ENCODE measurements at regions not wholly inside any gene's neighbourhood (a gene's known extent, or its start where the extent isn't known, plus 50 kb on each side); places are given as distances from the start of the nearest gene placed in this dataset.

DNA sequence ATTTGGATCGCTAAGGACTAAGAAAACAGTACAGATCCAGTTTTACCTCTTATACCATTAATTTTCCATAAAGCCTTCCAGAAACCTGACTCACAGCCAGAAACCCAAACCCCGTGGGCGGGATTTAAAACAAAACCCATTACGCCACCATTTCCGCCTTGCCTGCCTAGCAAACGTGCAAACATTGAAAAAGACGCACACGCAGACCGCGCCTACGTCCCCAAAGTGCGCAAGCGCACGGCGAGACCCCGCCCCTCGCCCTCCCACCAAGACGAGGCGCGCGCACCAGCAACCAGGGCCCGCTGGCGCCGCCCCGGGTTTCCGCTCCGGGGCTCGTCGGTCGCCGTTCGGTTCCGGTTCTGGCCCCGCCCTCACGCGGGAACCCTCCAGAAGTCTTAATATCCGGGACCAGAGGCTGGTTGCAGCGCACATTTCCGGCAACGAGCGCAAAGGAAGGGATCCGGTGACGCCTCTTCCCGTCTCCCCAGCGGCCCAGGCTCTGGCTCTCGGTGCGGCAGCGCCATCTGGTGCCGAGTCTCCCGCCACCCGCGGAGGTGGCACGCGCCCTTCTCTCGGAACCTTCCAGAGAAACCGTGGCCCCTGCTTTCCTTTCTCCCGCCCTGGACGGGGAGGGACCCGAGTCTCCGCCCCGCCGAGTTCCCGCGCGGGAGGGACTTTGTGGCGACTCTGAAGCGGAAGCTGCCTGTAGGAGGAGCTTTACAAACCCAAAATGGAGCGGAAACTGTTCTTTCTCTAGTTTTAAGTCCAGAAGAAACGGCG lies 256.9 kb upstream of the STARD13 start:
- TF ChIP-seq, protein P1, sequence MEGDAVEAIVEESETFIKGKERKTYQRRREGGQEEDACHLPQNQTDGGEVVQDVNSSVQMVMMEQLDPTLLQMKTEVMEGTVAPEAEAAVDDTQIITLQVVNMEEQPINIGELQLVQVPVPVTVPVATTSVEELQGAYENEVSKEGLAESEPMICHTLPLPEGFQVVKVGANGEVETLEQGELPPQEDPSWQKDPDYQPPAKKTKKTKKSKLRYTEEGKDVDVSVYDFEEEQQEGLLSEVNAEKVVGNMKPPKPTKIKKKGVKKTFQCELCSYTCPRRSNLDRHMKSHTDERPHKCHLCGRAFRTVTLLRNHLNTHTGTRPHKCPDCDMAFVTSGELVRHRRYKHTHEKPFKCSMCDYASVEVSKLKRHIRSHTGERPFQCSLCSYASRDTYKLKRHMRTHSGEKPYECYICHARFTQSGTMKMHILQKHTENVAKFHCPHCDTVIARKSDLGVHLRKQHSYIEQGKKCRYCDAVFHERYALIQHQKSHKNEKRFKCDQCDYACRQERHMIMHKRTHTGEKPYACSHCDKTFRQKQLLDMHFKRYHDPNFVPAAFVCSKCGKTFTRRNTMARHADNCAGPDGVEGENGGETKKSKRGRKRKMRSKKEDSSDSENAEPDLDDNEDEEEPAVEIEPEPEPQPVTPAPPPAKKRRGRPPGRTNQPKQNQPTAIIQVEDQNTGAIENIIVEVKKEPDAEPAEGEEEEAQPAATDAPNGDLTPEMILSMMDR (conservative IDR thresholded peaks at IDR 0.05; ENCODE audit: low read depth, low read length): peak; percentile 95
- no peak for TF ChIP-seq EZH2 (IDR thresholded peaks at IDR 0.05; ENCODE audit: borderline replicate concordance, low read depth, low read length, poor library complexity, severe bottlenecking)
- intact Hi-C loops (cut with micrococcal nuclease; ENCODE audit: unreplicated experiment): loop anchor here (1.0 to 5.0 kb wide), 8 partner anchors 108 to 955 kb away; no protein-coding TSS in a partner anchor
- H3K36me3 ChIP-seq (ENCODE audit: insufficient read depth, low read length, poor library complexity, severe bottlenecking): no peaks in the 10 kb centered on the region
- H3K4me3 ChIP-seq (ENCODE audit: low read depth, low read length, poor library complexity, severe bottlenecking): peak overlapping the region; percentile 43
- ChIA-PET POLR2A (ENCODE audit: low non-redundant PET) (interaction anchor here (0.7 kb wide), 1 partner anchor 48 kb away, joined by 3 read pairs; no protein-coding TSS in a partner anchor), CTCF (interaction anchor here (0.6 to 1.3 kb wide), 9 partner anchors 34 to 956 kb away, joined by 3 to 5 read pairs (median 3); partner anchors contain the start of gene PDS5B)
- H3K27ac ChIP-seq (ENCODE audit: low read depth, low read length, poor library complexity, severe bottlenecking): peak overlapping the region; percentile 99
- peaks cover 64% of the 10 kb centered on the region for H3K4me1 ChIP-seq (ENCODE audit: insufficient read depth, low read length, poor library complexity, severe bottlenecking)
- no peaks in the 10 kb centered on the region for H3K9me3 ChIP-seq (ENCODE audit: low read depth, low read length, poor library complexity, severe bottlenecking)
- BruUV-seq (replicated peaks): no TSS peak
- DNase-seq (ENCODE audit: low spot score): peak; percentile 99
- no peaks in the 10 kb centered on the region for H3K27me3 ChIP-seq (replicated peaks; ENCODE audit: insufficient read depth, low read depth, low read length, poor library complexity)

DNA sequence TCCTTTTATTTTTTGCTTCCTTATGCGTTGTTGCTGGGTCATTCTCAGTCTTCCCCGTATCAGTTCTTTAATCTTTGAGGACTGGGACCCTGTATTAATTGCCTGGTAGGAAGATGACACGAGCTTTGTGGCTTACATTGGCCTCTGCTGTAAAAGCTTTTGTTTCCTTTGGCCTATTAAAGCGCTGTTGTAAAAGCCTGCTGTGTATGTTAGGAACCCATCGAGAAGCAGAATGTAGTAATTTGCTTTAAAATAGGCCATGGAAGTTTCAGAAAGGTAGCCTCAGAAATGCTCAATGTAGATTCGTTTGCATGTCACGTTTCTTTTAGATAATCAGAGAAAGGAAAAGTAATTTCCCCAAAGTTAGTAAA lies 257.5 kb upstream of the STARD13 start:
- Histone ChIP-seq H3K4me3 (ENCODE audit: low read depth, low read length, poor library complexity, severe bottlenecking) (peak overlapping the region; percentile 43), H3K9me3 (ENCODE audit: low read depth, low read length, poor library complexity, severe bottlenecking) (no peaks in the 10 kb centered on the region), H3K27me3 (replicated peaks; ENCODE audit: insufficient read depth, low read depth, low read length, poor library complexity) (no peaks in the 10 kb centered on the region), H3K36me3 (ENCODE audit: insufficient read depth, low read length, poor library complexity, severe bottlenecking) (no peaks in the 10 kb centered on the region), H3K4me1 (ENCODE audit: insufficient read depth, low read length, poor library complexity, severe bottlenecking) (peaks cover 62% of the 10 kb centered on the region), H3K27ac (ENCODE audit: low read depth, low read length, poor library complexity, severe bottlenecking) (peak overlapping the region; percentile 99)
- POLR2A ChIA-PET (ENCODE audit: low non-redundant PET): interaction anchor here (0.7 kb wide), 1 partner anchor 48 kb away, joined by 3 read pairs; no protein-coding TSS in a partner anchor
- DNase-seq (ENCODE audit: low spot score): no peak
- TF ChIP-seq EZH2 (IDR thresholded peaks at IDR 0.05; ENCODE audit: borderline replicate concordance, low read depth, low read length, poor library complexity, severe bottlenecking): no peak
- TF ChIP-seq, protein P1 (conservative IDR thresholded peaks at IDR 0.05; ENCODE audit: low read depth, low read length): no peak
- TSS peak; percentile 94 for BruUV-seq (replicated peaks)
- intact Hi-C loops (cut with micrococcal nuclease; ENCODE audit: unreplicated experiment): loop anchor here (1.0 to 5.0 kb wide), 6 partner anchors 108 to 421 kb away; no protein-coding TSS in a partner anchor
- CTCF ChIA-PET: interaction anchor here (0.6 to 1.3 kb wide), 9 partner anchors 34 to 957 kb away, joined by 3 to 5 read pairs (median 3); partner anchors contain the start of gene PDS5B

DNA sequence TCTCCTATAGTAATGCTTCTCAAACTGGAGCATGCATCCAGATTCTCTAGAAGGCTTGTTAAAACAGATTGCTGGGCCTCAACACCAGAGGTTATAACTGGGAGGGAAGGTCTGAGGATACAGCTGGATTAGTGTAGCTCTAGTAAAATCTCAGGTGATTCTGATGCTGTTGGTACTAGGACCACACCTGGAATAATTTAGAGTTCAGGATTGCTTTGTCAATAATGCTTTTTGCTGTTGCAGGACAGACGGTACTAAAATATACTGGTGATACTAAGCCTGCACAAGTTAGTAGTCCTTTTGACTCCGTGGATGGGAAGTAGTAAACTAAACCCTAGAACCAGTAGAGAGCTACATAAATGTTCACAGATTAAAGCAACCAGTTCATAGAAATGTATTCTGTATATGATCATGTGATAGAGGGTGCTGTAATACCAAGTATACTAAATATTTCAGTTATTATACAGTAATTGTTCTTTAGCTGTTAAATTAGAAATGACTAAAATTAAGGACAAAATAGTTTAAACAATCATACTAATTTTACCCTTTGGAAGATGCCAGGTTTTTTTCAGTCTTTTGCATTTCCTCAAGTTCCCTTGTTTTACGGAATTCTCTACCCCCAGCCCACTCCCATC lies 258.2 kb upstream of the STARD13 start:
- Histone ChIP-seq H3K27me3 (replicated peaks; ENCODE audit: insufficient read depth, low read depth, low read length, poor library complexity) (no peaks in the 10 kb centered on the region), H3K36me3 (ENCODE audit: insufficient read depth, low read length, poor library complexity, severe bottlenecking) (no peaks in the 10 kb centered on the region), H3K9me3 (ENCODE audit: low read depth, low read length, poor library complexity, severe bottlenecking) (no peaks in the 10 kb centered on the region), H3K4me1 (ENCODE audit: insufficient read depth, low read length, poor library complexity, severe bottlenecking) (peaks cover 55% of the 10 kb centered on the region), H3K4me3 (ENCODE audit: low read depth, low read length, poor library complexity, severe bottlenecking) (peak overlapping the region; percentile 43), H3K27ac (ENCODE audit: low read depth, low read length, poor library complexity, severe bottlenecking) (peak overlapping the region; percentile 99)
- no TSS peak for BruUV-seq (replicated peaks)
- intact Hi-C loops (cut with micrococcal nuclease; ENCODE audit: unreplicated experiment): loop anchor here (1.0 to 5.0 kb wide), 6 partner anchors 109 to 421 kb away; no protein-coding TSS in a partner anchor
- TF ChIP-seq EZH2 (IDR thresholded peaks at IDR 0.05; ENCODE audit: borderline replicate concordance, low read depth, low read length, poor library complexity, severe bottlenecking): no peak
- TF ChIP-seq, protein P1 (conservative IDR thresholded peaks at IDR 0.05; ENCODE audit: low read depth, low read length): no peak
- peak; percentile 38 for DNase-seq (ENCODE audit: low spot score)
- CTCF ChIA-PET: interaction anchor here (0.7 to 1.3 kb wide), 5 partner anchors 33 to 957 kb away, joined by 3 to 4 read pairs (median 3); partner anchors contain the start of gene PDS5B
- POLR2A ChIA-PET (ENCODE audit: low non-redundant PET): no interaction called here
